Endothelial cell of umbilical vein (primary cell): ENCODE measurements at regions not wholly inside any gene's neighbourhood (a gene's known extent, or its start where the extent isn't known, plus 50 kb on each side); places are given as distances from the start of the nearest gene placed in this dataset.

ENCODE experiments used
- BruUV-seq: library from RNA; stranded (reverse); fragments of 400-500 nt; replicated peaks from 2 replicates; lab custom pipeline; 2021; lab: Mats Ljungman, UMichigan
- CTCF ChIA-PET: fragments of 300-600, 350-600 bp; sonication (Branson Sonifier 250); formaldehyde crosslinking; loops from one replicate; lab custom pipeline; 2021; ENCODE audit warnings: antibody characterized with exemption, inconsistent platforms; lab: Charles Lee
- POLR2A ChIA-PET: fragments of 300-600, 350-600 bp; sonication (Branson Sonifier 250); formaldehyde crosslinking; loops from one replicate; lab custom pipeline; 2021; ENCODE audit warnings: antibody characterized with exemption, inconsistent platforms; lab: Charles Lee
- DNase-seq: peaks from one replicate; pipeline ENCODE4 v3.0.0-alpha.2; 2011; ENCODE audit warnings: low read depth, low spot score
- FAIRE-seq: peaks from 2 replicates; lab custom pipeline; 2011; peaks lifted over from hg19 to GRCh38; lab: Jason Lieb, UNC
- H2AFZ ChIP-seq: 2 replicates; pipeline ENCODE4 v1.6.0; 2012; ENCODE audit warnings: low read depth, low read length, control low read depth, inconsistent platforms
- H3K27ac ChIP-seq: 2 replicates; pipeline ENCODE4 v1.5.1; 2011; ENCODE audit warnings: low read depth, mild to moderate bottlenecking, control low read depth, low read length, moderate library complexity; ENCODE audit not compliant: insufficient read depth
- H3K27me3 ChIP-seq, 2 experiments: 2 replicates each; pipeline versions ENCODE4 v1.6.0 to v1.6.1; 2011; ENCODE audit warnings: low read length in 2 of 2, mixed read lengths in 1 of 2; ENCODE audit not compliant: control insufficient read depth in 2 of 2, insufficient read depth in 2 of 2
- H3K36me3 ChIP-seq, 2 experiments: 2 replicates in 1 of 2; 3 replicates in 1 of 2; pipeline ENCODE4 v1.5.1; 2011; ENCODE audit warnings: low read length in 2 of 2, mild to moderate bottlenecking in 1 of 2, moderate library complexity in 1 of 2; ENCODE audit not compliant: control insufficient read depth in 2 of 2, insufficient read depth in 2 of 2; ENCODE audit errors: extremely low read depth in 1 of 2
- H3K4me1 ChIP-seq: 3 replicates; pipeline ENCODE4 v1.5.1; 2011; ENCODE audit warnings: mild to moderate bottlenecking, low read length; ENCODE audit not compliant: control insufficient read depth, insufficient read depth; ENCODE audit errors: extremely low read depth
- H3K4me2 ChIP-seq: 2 replicates; pipeline ENCODE4 v1.6.1; 2011; ENCODE audit warnings: low read length, control low read depth, mixed read lengths; ENCODE audit not compliant: insufficient read depth
- H3K4me3 ChIP-seq, 3 experiments: fragments of 200-600 bp in 1 of 3; sonication (generic), shearing (Covaris generic) in 1 of 3; replicated peaks in 1 of 3; 2 replicates each; pipeline ENCODE4 v1.5.1; 2011 to 2016; ENCODE audit warnings: control low read depth in 3 of 3, low read length in 3 of 3, mild to moderate bottlenecking in 2 of 3, inconsistent platforms in 1 of 3, low read depth in 1 of 3, moderate library complexity in 1 of 3; ENCODE audit not compliant: insufficient read depth in 1 of 3
- H3K79me2 ChIP-seq: 2 replicates; pipeline ENCODE4 v1.6.0; 2012; ENCODE audit warnings: low read length, inconsistent platforms; ENCODE audit not compliant: control insufficient read depth, insufficient read depth
- H3K9ac ChIP-seq: replicated peaks from 2 replicates; pipeline ENCODE3; 2011; ENCODE audit warnings: low read length, control low read depth; ENCODE audit not compliant: insufficient read depth; ENCODE audit errors: extremely low read depth
- H3K9me1 ChIP-seq: replicated peaks from 3 replicates; pipeline ENCODE4 v1.6.0; 2011; ENCODE audit warnings: mild to moderate bottlenecking, low read length; ENCODE audit not compliant: control insufficient read depth, insufficient read depth; ENCODE audit errors: extremely low read depth
- H3K9me3 ChIP-seq: replicated peaks from 2 replicates; pipeline ENCODE4 v1.5.1; 2012; ENCODE audit warnings: low read length, inconsistent platforms; ENCODE audit not compliant: control insufficient read depth, insufficient read depth
- H4K20me1 ChIP-seq: replicated peaks from 2 replicates; pipeline ENCODE3; 2011; ENCODE audit warnings: mild to moderate bottlenecking, low read length; ENCODE audit not compliant: control insufficient read depth, insufficient read depth; ENCODE audit errors: extremely low read depth
- EZH2 ChIP-seq: IDR thresholded peaks from 2 replicates; pipeline ENCODE4 v1.6.1; 2012; ENCODE audit warnings: borderline replicate concordance, low read depth, mild to moderate bottlenecking, moderate library complexity, low read length, inconsistent platforms; ENCODE audit not compliant: severe bottlenecking
- FOS ChIP-seq: IDR thresholded peaks from 2 replicates; pipeline ENCODE4 v1.6.1; 2011; ENCODE audit warnings: mild to moderate bottlenecking, low read length, moderate library complexity, borderline replicate concordance; ENCODE audit not compliant: insufficient read depth
- GATA2 ChIP-seq: IDR thresholded peaks from 2 replicates; pipeline ENCODE4 v1.7.0; 2011; ENCODE audit warnings: low read depth, mild to moderate bottlenecking, moderate library complexity, mixed read lengths, low read length; ENCODE audit not compliant: insufficient read length, insufficient read depth
- JUN ChIP-seq: IDR thresholded peaks from 2 replicates; pipeline ENCODE4 v1.6.1; 2011; ENCODE audit warnings: borderline replicate concordance, low read depth; ENCODE audit not compliant: insufficient read length, insufficient read depth
- MAX ChIP-seq: IDR thresholded peaks from 2 replicates; pipeline ENCODE4 v1.6.1; 2011; ENCODE audit not compliant: insufficient read depth, insufficient read length
- MYC ChIP-seq: IDR thresholded peaks from one replicate; pipeline ENCODE4 v1.6.1; 2011; ENCODE audit warnings: mild to moderate bottlenecking, low read depth, low read length
- POLR2A ChIP-seq: IDR thresholded peaks from 2 replicates; pipeline ENCODE4 v1.6.1; 2012; ENCODE audit warnings: low read depth, mild to moderate bottlenecking, control low read depth, low read length
- POLR2AphosphoS5 ChIP-seq: IDR thresholded peaks from 2 replicates; pipeline ENCODE4 v1.6.1; 2012; ENCODE audit warnings: low read depth, mild to moderate bottlenecking, control low read depth, low read length, moderate library complexity; ENCODE audit not compliant: insufficient read depth
- dilution Hi-C: fragments of 300-500 bp; cut with MboI; formaldehyde crosslinking; loops from one replicate; pipeline ENCODE4 v1.15.0; 2019; ENCODE audit warnings: low sequenced_read_pairs; ENCODE audit not compliant: extremely low pct_ligation_motif_present
- intact Hi-C: fragments of 100-400 bp; cut with micrococcal nuclease; formaldehyde crosslinking; loops from one replicate; pipeline ENCODE4 v1.10.0; 2022
- TF ChIP-seq, protein P1 (sequence below), 2 donors: IDR thresholded peaks; 1 replicate in 1 of 2; 2 replicates in 1 of 2; pipeline ENCODE4 v1.5.1; 2011; ENCODE audit warnings: low read length in 2 of 2, mild to moderate bottlenecking in 2 of 2, moderate library complexity in 2 of 2, control low read depth in 1 of 2, inconsistent platforms in 1 of 2, low read depth in 1 of 2; ENCODE audit not compliant: insufficient read depth in 1 of 2; ENCODE audit errors: extremely low read depth in 1 of 2

GRCh38 chr3:194995922-194996321 lies 275.0 kb downstream of the XXYLT1 start:
- dilution Hi-C loops = no loop called here
- ChIA-PET CTCF (interaction anchor here (1.1 to 1.8 kb wide), 2 partner anchors 43 to 313 kb away, joined by 3 to 6 read pairs; no protein-coding TSS in a partner anchor), POLR2A (no interaction called here)
- no peak for TF ChIP-seq POLR2A
- TF ChIP-seq FOS = no peak
- no peak for TF ChIP-seq MYC
- TF ChIP-seq POLR2AphosphoS5 = no peak
- Histone ChIP-seq H3K36me3 (no peaks in the 10 kb centered on the region), H3K9me3 (no peaks in the 10 kb centered on the region), H3K27ac (no peak overlapping the region), H3K79me2 (no peaks in the 10 kb centered on the region), H3K4me3 (no peak overlapping the region), H2AFZ (no peak overlapping the region), H3K4me1 (no peaks in the 10 kb centered on the region), H3K9ac (no peak overlapping the region), H3K9me1 (no peaks in the 10 kb centered on the region), H3K4me2 (no peak overlapping the region), H3K27me3 (no peaks in the 10 kb centered on the region), H4K20me1 (no peaks in the 10 kb centered on the region)
- FAIRE-seq = no peak
- BruUV-seq = no TSS peak
- intact Hi-C loops = no loop called here
- no peak for DNase-seq

GRCh38 chr3:194996746-194997145 lies 274.2 kb downstream of the XXYLT1 start:
- H3K9ac ChIP-seq = no peak overlapping the region
- TF ChIP-seq MYC = no peak
- no peak for TF ChIP-seq EZH2
- TF ChIP-seq, protein P1, sequence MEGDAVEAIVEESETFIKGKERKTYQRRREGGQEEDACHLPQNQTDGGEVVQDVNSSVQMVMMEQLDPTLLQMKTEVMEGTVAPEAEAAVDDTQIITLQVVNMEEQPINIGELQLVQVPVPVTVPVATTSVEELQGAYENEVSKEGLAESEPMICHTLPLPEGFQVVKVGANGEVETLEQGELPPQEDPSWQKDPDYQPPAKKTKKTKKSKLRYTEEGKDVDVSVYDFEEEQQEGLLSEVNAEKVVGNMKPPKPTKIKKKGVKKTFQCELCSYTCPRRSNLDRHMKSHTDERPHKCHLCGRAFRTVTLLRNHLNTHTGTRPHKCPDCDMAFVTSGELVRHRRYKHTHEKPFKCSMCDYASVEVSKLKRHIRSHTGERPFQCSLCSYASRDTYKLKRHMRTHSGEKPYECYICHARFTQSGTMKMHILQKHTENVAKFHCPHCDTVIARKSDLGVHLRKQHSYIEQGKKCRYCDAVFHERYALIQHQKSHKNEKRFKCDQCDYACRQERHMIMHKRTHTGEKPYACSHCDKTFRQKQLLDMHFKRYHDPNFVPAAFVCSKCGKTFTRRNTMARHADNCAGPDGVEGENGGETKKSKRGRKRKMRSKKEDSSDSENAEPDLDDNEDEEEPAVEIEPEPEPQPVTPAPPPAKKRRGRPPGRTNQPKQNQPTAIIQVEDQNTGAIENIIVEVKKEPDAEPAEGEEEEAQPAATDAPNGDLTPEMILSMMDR (IDR thresholded peaks at IDR 0.05; ENCODE audit: extremely low read depth in 1 of 2, insufficient read depth in 1 of 2, low read depth in 1 of 2, low read length in 2 of 2) = no peak
- no peak for TF ChIP-seq FOS
- TF ChIP-seq JUN = no peak
- no peak for TF ChIP-seq MAX
- no peak for TF ChIP-seq POLR2A
- no peak for TF ChIP-seq GATA2
- no peak for TF ChIP-seq POLR2AphosphoS5
- dilution Hi-C loops = no loop called here
- FAIRE-seq = no peak
- no peaks in the 10 kb centered on the region for H3K36me3 ChIP-seq
- no peak overlapping the region for H3K4me3 ChIP-seq
- H3K9me1 ChIP-seq = no peaks in the 10 kb centered on the region
- CTCF ChIA-PET = interaction anchor here (0.8 to 1.8 kb wide), 3 partner anchors 44 to 314 kb away, joined by 3 to 6 read pairs (median 3); no protein-coding TSS in a partner anchor
- no peaks in the 10 kb centered on the region for H3K27me3 ChIP-seq
- intact Hi-C loops = no loop called here
- no peak for DNase-seq
- H2AFZ ChIP-seq = no peak overlapping the region
- no peaks in the 10 kb centered on the region for H3K79me2 ChIP-seq
- BruUV-seq = no TSS peak
- H4K20me1 ChIP-seq = no peaks in the 10 kb centered on the region
- H3K27ac ChIP-seq = no peak overlapping the region
- H3K9me3 ChIP-seq = no peaks in the 10 kb centered on the region
- no peaks in the 10 kb centered on the region for H3K4me1 ChIP-seq
- no peak overlapping the region for H3K4me2 ChIP-seq
- POLR2A ChIA-PET = no interaction called here
